ENCODE measurements at regions not wholly inside any gene's neighbourhood (a gene's known extent, or its start where the extent isn't known, plus 50 kb on each side); places are given as distances from the start of the nearest gene placed in this dataset.

DNA sequence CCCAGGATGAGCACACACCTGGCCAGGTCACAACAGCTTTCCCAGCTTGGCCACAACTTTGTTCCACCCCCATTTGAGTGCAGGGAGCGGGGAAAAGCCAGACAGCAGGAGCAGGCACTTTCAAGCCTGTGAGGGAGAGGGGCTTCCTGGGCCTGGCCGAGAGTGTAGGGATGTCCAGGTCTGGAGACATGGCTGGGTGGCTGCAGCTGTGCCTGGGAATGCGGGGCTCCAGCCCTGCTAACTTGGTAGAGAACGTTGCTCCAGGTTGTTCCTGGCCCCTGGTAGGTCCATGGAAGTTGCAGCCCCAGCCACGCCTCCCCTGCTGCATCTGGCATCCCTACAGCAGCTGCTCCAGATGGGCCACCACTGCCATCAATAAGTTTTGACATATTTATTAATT lies 738.5 kb downstream of the SLC6A15 start:
- intact Hi-C loops (cut with micrococcal nuclease) = no loop called here
- no peaks in the 10 kb centered on the region for H3K27me3 Mint-ChIP-seq (ENCODE audit: insufficient read depth, unreplicated experiment)
- H3K9me3 Mint-ChIP-seq (ENCODE audit: unreplicated experiment) = no peaks in the 10 kb centered on the region
- no peak overlapping the region for H3K27ac Mint-ChIP-seq (ENCODE audit: low read depth, unreplicated experiment)
- ChIA-PET POLR2A (no interaction called here), CTCF (no interaction called here)
- H3K4me1 Mint-ChIP-seq (ENCODE audit: insufficient read depth, unreplicated experiment) = no peaks in the 10 kb centered on the region
- TF ChIP-seq, protein P1, sequence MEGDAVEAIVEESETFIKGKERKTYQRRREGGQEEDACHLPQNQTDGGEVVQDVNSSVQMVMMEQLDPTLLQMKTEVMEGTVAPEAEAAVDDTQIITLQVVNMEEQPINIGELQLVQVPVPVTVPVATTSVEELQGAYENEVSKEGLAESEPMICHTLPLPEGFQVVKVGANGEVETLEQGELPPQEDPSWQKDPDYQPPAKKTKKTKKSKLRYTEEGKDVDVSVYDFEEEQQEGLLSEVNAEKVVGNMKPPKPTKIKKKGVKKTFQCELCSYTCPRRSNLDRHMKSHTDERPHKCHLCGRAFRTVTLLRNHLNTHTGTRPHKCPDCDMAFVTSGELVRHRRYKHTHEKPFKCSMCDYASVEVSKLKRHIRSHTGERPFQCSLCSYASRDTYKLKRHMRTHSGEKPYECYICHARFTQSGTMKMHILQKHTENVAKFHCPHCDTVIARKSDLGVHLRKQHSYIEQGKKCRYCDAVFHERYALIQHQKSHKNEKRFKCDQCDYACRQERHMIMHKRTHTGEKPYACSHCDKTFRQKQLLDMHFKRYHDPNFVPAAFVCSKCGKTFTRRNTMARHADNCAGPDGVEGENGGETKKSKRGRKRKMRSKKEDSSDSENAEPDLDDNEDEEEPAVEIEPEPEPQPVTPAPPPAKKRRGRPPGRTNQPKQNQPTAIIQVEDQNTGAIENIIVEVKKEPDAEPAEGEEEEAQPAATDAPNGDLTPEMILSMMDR (IDR thresholded peaks at IDR 0.05; ENCODE audit: unreplicated experiment) = no peak
- no TSS peak for BruUV-seq (replicated peaks)
- H3K36me3 Mint-ChIP-seq (ENCODE audit: insufficient read depth, unreplicated experiment) = no peaks in the 10 kb centered on the region
- no peak overlapping the region for H3K4me3 Mint-ChIP-seq (ENCODE audit: unreplicated experiment)
- no peak for DNase-seq (ENCODE audit: unreplicated experiment)

DNA sequence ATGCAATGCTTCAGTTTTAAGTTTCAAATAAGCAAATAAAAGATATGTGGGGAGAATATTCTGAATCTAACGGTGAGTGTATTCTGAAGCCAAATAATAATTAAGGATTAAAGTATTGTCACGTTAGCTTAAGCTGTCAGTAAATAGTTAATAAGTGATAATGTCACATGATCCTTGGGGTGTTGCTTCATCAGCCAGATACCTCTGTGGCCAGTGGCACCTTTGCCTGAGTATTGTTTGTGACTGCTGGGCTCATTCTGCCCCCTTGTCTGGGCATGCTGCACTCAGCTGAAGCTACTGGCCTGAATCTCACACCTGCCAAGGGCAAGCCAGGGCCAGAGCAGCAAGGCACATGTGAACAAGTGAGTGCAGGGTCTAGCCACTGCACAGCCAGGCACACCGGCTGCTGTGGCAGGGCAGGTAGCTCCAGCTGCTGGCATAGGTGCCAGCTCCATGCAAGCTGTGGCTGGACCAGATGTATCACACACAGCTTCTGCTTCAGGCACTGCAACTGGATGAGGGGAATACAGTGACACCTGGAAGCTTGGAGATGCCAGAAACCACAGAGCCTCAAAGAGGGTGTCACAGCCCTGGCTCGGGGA lies 739.7 kb downstream of the SLC6A15 start:
- Mint-ChIP-seq H3K4me1 (ENCODE audit: insufficient read depth, unreplicated experiment) (no peaks in the 10 kb centered on the region), H3K27ac (ENCODE audit: low read depth, unreplicated experiment) (no peak overlapping the region), H3K36me3 (ENCODE audit: insufficient read depth, unreplicated experiment) (no peaks in the 10 kb centered on the region), H3K27me3 (ENCODE audit: insufficient read depth, unreplicated experiment) (no peaks in the 10 kb centered on the region), H3K4me3 (ENCODE audit: unreplicated experiment) (no peak overlapping the region), H3K9me3 (ENCODE audit: unreplicated experiment) (no peaks in the 10 kb centered on the region)
- ChIA-PET CTCF (interaction anchor here (0.7 kb wide), 1 partner anchor 61 kb away, joined by 4 read pairs; no protein-coding TSS in a partner anchor), POLR2A (no interaction called here)
- intact Hi-C loops (cut with micrococcal nuclease) = no loop called here
- TF ChIP-seq, protein P1 (IDR thresholded peaks at IDR 0.05; ENCODE audit: unreplicated experiment) = no peak
- no TSS peak for BruUV-seq (replicated peaks)
- DNase-seq (ENCODE audit: unreplicated experiment) = no peak

DNA sequence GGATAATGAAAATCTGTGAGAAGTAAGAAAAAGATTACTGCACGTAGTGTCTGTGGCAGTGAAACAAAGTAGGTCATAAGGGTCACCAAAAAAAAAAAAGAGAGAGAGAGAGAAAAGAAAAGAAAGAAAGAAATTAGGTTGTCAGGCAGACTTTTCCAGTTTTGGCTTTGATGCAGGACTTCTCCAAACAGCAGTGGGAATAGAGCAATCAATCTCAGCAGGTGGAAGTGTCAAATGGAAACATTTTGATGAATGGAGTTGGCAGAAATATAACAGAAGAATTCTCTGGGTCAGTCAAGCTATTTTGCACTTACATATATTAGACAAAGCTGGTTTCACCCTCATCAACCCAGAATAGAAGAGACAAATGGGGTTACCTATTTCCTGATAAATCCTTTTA lies 745.8 kb downstream of the SLC6A15 start:
- intact Hi-C loops (cut with micrococcal nuclease) = no loop called here
- H3K27me3 Mint-ChIP-seq (ENCODE audit: insufficient read depth, unreplicated experiment) = no peaks in the 10 kb centered on the region
- no peaks in the 10 kb centered on the region for H3K9me3 Mint-ChIP-seq (ENCODE audit: unreplicated experiment)
- H3K4me3 Mint-ChIP-seq (ENCODE audit: unreplicated experiment) = no peak overlapping the region
- DNase-seq (ENCODE audit: unreplicated experiment) = no peak
- ChIA-PET POLR2A (no interaction called here), CTCF (no interaction called here)
- BruUV-seq (replicated peaks) = no TSS peak
- no peak overlapping the region for H3K27ac Mint-ChIP-seq (ENCODE audit: low read depth, unreplicated experiment)
- H3K4me1 Mint-ChIP-seq (ENCODE audit: insufficient read depth, unreplicated experiment) = no peaks in the 10 kb centered on the region
- no peaks in the 10 kb centered on the region for H3K36me3 Mint-ChIP-seq (ENCODE audit: insufficient read depth, unreplicated experiment)
- TF ChIP-seq, protein P1 (IDR thresholded peaks at IDR 0.05; ENCODE audit: unreplicated experiment) = no peak

DNA sequence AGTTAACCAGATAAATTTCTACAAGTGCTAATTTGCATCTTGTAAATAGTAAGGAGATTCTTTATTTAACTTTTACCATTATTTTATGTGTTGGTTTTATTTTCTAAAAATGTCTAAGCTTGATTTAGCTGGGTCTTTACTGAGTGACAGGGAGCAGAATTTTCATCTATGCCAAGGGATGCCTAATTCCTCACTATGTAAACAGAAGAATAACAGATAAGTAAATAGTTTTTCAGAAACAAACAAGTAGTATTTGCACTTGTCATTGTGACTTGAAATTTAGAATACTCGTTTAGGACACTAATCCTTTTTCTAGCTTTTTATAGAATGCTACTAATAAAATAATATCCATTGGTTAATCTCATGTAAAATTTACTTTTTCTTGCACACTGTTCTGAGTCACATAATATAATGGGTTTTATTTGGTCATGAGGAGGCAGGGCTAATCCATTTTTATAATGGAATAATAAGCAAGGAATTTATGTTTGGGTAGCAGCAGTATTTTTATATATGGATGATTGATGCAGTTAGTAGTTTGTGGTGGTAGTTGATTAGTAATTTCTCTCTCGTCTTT lies 746.5 kb downstream of the SLC6A15 start:
- H3K27ac Mint-ChIP-seq (ENCODE audit: low read depth, unreplicated experiment) = no peak overlapping the region
- H3K27me3 Mint-ChIP-seq (ENCODE audit: insufficient read depth, unreplicated experiment) = no peaks in the 10 kb centered on the region
- H3K36me3 Mint-ChIP-seq (ENCODE audit: insufficient read depth, unreplicated experiment) = no peaks in the 10 kb centered on the region
- TF ChIP-seq, protein P1 (IDR thresholded peaks at IDR 0.05; ENCODE audit: unreplicated experiment) = no peak
- H3K9me3 Mint-ChIP-seq (ENCODE audit: unreplicated experiment) = no peaks in the 10 kb centered on the region
- DNase-seq (ENCODE audit: unreplicated experiment) = no peak
- no peak overlapping the region for H3K4me3 Mint-ChIP-seq (ENCODE audit: unreplicated experiment)
- CTCF ChIA-PET = no interaction called here
- intact Hi-C loops (cut with micrococcal nuclease) = no loop called here
- H3K4me1 Mint-ChIP-seq (ENCODE audit: insufficient read depth, unreplicated experiment) = no peaks in the 10 kb centered on the region
- POLR2A ChIA-PET = no interaction called here
- BruUV-seq (replicated peaks) = no TSS peak

All from MCF 10A (cell line).